Neural crest cell (in vitro differentiated cells): ENCODE measurements at regions not wholly inside any gene's neighbourhood (a gene's known extent, or its start where the extent isn't known, plus 50 kb on each side); places are given as distances from the start of the nearest gene placed in this dataset.

Experiments used
- DNase-seq: peaks from one replicate; pipeline ENCODE4 v3.0.0; 2021; ENCODE audit warnings: low read depth, mixed read lengths, low spot score
- H3K27ac Mint-ChIP-seq: one replicate; pipeline ENCODE4 v1.8.0; 2021; ENCODE audit warnings: mild to moderate bottlenecking, mixed read lengths; ENCODE audit not compliant: unreplicated experiment
- H3K27me3 Mint-ChIP-seq: 2 replicates; pipeline ENCODE4 v1.8.0; 2021; ENCODE audit warnings: low read depth, mild to moderate bottlenecking, mixed read lengths
- H3K36me3 Mint-ChIP-seq: 2 replicates; pipeline ENCODE4 v1.8.0; 2021; ENCODE audit warnings: low read depth, mild to moderate bottlenecking, mixed read lengths
- H3K4me1 Mint-ChIP-seq: 2 replicates; pipeline ENCODE4 v1.8.0; 2021; ENCODE audit warnings: mixed read lengths
- H3K4me3 Mint-ChIP-seq: one replicate; pipeline ENCODE4 v1.8.0; 2021; ENCODE audit warnings: mild to moderate bottlenecking, mixed read lengths
- H3K9me3 Mint-ChIP-seq: 2 replicates; pipeline ENCODE4 v1.8.0; 2021; ENCODE audit warnings: mixed read lengths
- CTCF ChIP-seq: fragments of 200-600 bp; sonication (generic); conservative IDR thresholded peaks from 2 replicates; pipeline ENCODE4 v1.5.0; 2021; ENCODE audit warnings: antibody characterized with exemption, mild to moderate bottlenecking

DNA sequence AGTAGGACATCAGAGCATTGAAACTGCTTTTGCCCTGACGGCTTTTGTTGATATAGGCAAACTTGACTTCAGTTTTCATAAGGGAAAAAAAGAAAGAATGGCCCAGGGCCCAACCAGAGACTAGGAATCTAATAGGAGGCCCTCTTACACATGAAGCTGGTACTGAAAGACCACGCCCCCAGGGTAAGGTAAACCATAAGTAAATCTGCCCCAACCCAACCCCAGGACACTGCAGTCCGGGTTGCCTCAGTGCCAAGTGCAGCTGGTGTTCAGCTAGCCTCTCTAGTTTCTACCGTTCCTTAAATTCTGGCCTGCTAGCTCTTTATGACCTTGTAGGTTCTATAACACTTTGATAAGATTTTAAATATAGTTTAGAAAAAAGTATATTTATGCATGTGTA is 136.7 kb downstream of the AQP9 start:
- no peaks in the 10 kb centered on the region for H3K27me3 Mint-ChIP-seq
- H3K4me3 Mint-ChIP-seq: no peak overlapping the region
- TF ChIP-seq CTCF: no peak
- H3K27ac Mint-ChIP-seq: no peak overlapping the region
- H3K4me1 Mint-ChIP-seq: peaks cover 19% of the 10 kb centered on the region
- no peak for DNase-seq
- no peaks in the 10 kb centered on the region for H3K9me3 Mint-ChIP-seq
- peaks cover 3% of the 10 kb centered on the region for H3K36me3 Mint-ChIP-seq

DNA sequence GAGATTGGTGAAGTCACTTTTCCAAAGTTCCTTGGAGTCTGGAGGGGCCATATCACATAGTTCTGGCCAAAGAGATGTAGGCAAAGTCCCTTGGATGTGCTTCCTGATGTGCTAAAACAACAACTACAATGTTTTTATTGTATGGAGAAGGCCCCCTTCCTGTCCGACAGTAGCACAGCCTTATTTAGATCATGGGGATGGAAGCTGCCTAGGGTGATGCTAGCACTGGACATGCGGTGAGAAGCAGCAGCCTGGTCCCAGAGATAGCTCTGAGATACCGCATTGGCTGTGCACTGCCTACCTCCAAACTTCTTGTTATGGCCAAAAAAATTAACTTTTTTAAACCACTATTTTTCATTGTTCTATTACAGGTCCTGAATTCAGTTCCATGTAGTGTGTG is 137.6 kb downstream of the AQP9 start:
- TF ChIP-seq CTCF: no peak
- Mint-ChIP-seq H3K36me3 (peaks cover 3% of the 10 kb centered on the region), H3K27me3 (no peaks in the 10 kb centered on the region), H3K9me3 (no peaks in the 10 kb centered on the region), H3K27ac (no peak overlapping the region), H3K4me3 (no peak overlapping the region), H3K4me1 (peaks cover 15% of the 10 kb centered on the region)
- no peak for DNase-seq

DNA sequence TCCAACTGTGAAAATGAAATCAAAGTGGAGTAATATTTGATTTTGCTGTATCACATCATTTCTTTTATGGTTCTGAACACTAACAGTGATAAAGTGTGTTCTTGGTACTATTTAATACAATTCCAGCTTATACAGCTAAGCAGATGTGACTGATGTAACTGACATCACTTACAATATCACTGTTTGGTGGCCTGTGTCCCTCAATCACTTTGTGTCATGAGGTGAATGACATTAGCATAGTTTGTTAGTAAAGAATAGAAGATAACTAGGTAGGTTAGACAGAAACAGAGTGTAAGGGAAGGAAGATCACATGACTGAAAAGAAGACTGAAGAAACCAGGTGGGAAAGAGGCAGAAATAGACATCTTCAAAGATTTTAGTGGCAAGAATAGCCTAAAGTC is 138.7 kb downstream of the AQP9 start:
- no peak overlapping the region for H3K4me3 Mint-ChIP-seq
- TF ChIP-seq CTCF: no peak
- H3K27ac Mint-ChIP-seq: no peak overlapping the region
- H3K9me3 Mint-ChIP-seq: no peaks in the 10 kb centered on the region
- DNase-seq: no peak
- no peaks in the 10 kb centered on the region for H3K27me3 Mint-ChIP-seq
- peaks cover 21% of the 10 kb centered on the region for H3K4me1 Mint-ChIP-seq
- no peaks in the 10 kb centered on the region for H3K36me3 Mint-ChIP-seq

DNA sequence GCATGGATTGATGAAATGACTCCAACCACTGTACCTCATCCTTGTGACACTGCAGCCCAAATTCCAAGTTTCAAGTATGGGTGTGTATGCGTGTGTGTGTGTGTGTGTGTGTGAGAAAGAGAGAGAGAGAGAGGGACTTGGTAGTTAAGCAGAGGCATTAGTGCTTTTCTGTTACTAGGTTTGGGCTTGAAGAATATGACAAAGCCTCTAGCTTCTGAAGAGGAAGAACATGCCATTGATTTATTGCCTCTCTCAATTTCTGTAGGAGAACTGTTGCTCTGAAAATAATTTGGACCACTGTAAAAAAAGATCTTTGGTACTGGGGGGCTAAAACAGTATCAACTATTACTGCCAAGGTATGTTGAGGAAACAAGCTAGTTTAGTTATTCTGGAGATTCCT is 139.2 kb downstream of the AQP9 start:
- Mint-ChIP-seq H3K4me1 (peaks cover 25% of the 10 kb centered on the region), H3K36me3 (no peaks in the 10 kb centered on the region), H3K27ac (peak overlapping the region; percentile 30), H3K9me3 (no peaks in the 10 kb centered on the region), H3K27me3 (no peaks in the 10 kb centered on the region), H3K4me3 (no peak overlapping the region)
- no peak for DNase-seq
- no peak for TF ChIP-seq CTCF

DNA sequence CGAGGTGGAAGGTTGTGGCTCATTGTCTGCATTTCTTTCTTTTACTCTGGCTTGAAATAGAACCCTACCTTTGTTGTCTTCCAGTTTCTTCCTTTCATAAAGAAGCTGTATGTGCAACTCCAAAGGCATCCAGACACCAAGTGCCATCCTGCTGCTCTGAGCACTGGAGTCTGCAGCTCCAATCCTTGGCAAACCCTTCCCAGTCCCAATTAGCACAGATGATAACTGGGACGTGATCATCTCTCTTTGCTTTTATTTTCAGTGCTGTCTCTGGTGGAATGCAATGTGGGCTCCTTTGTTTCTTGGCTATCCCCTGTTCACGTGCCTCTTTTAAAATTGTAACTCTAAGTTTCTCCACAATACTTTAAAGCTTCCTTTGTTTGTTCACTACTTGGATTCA is 140.9 kb downstream of the AQP9 start:
- Mint-ChIP-seq H3K36me3 (no peaks in the 10 kb centered on the region), H3K9me3 (no peaks in the 10 kb centered on the region), H3K4me3 (no peak overlapping the region), H3K27ac (no peak overlapping the region), H3K27me3 (no peaks in the 10 kb centered on the region), H3K4me1 (peaks cover 27% of the 10 kb centered on the region)
- no peak for DNase-seq
- no peak for TF ChIP-seq CTCF

GRCh38 chr15:58279654-58280053 is 141.5 kb downstream of the AQP9 start:
- no peaks in the 10 kb centered on the region for H3K9me3 Mint-ChIP-seq
- no peak overlapping the region for H3K27ac Mint-ChIP-seq
- H3K4me3 Mint-ChIP-seq: no peak overlapping the region
- H3K27me3 Mint-ChIP-seq: no peaks in the 10 kb centered on the region
- TF ChIP-seq CTCF: no peak
- H3K4me1 Mint-ChIP-seq: peaks cover 27% of the 10 kb centered on the region
- no peaks in the 10 kb centered on the region for H3K36me3 Mint-ChIP-seq
- DNase-seq: no peak
